T1000 (cell line): ENCODE measurements at regions not wholly inside any gene's neighbourhood (a gene's known extent, or its start where the extent isn't known, plus 50 kb on each side); places are given as distances from the start of the nearest gene placed in this dataset.

Source experiments
- DNase-seq: peaks from one replicate; lab custom pipeline; 2025; ENCODE audit warnings: mixed read lengths; lab: John Stamatoyannopoulos, UW

- no peak for DNase-seq
Observed at GRCh38 chr5:74231697-74232096, 408.8 kb downstream of the ENC1 start.

GRCh38 chr5:74226716-74227485, 413.6 kb downstream of the ENC1 start:
- DNase-seq = no peak

GRCh38 chr5:74225587-74225986, 414.9 kb downstream of the ENC1 start:
- DNase-seq = no peak

- DNase-seq = no peak
Observed at GRCh38 chr5:74224331-74224730, 416.2 kb downstream of the ENC1 start.

GRCh38 chr5:74222806-74223205, 417.7 kb downstream of the ENC1 start:
- no peak for DNase-seq

GRCh38 chr5:74221413-74221812, 419.1 kb downstream of the ENC1 start:
- DNase-seq = no peak

- DNase-seq = no peak
Observed at GRCh38 chr5:74216012-74216411, 424.5 kb downstream of the ENC1 start.

GRCh38 chr5:74212336-74212735, 428.2 kb downstream of the ENC1 start:
- no peak for DNase-seq

- no peak for DNase-seq
Observed at GRCh38 chr5:74209571-74209970, 431.0 kb downstream of the ENC1 start.

GRCh38 chr5:74206579-74207550, 433.7 kb downstream of the ENC1 start:
- DNase-seq = peak; percentile 39

- no peak for DNase-seq
Observed at GRCh38 chr5:74205767-74206578, 434.6 kb downstream of the ENC1 start.

GRCh38 chr5:74201334-74202081, 439.0 kb downstream of the ENC1 start:
- DNase-seq = no peak

GRCh38 chr5:74200560-74200959, 440.0 kb downstream of the ENC1 start:
- DNase-seq = no peak

- DNase-seq = peak; percentile 39
Observed at GRCh38 chr5:74199436-74200210, 440.9 kb downstream of the ENC1 start.

GRCh38 chr5:74199005-74199404, 441.5 kb downstream of the ENC1 start:
- no peak for DNase-seq

GRCh38 chr5:74198156-74198555, 442.4 kb downstream of the ENC1 start:
- DNase-seq = no peak

GRCh38 chr5:74196233-74196632, 444.3 kb downstream of the ENC1 start:
- DNase-seq = no peak

- no peak for DNase-seq
Observed at GRCh38 chr5:74194196-74194595, 446.3 kb downstream of the ENC1 start.

- DNase-seq = no peak
Observed at GRCh38 chr5:74192606-74193299, 447.8 kb downstream of the ENC1 start.
